Daoy (cell line): ENCODE measurements at regions not wholly inside any gene's neighbourhood (a gene's known extent, or its start where the extent isn't known, plus 50 kb on each side); places are given as distances from the start of the nearest gene placed in this dataset.
A peak's percentile ranks its signal among the peaks of the same experiment; 100 is the strongest.

Source experiments
- DNase-seq: peaks from one replicate; pipeline ENCODE4 v3.0.0-alpha.2; 2015; ENCODE audit warnings: low read depth

DNA sequence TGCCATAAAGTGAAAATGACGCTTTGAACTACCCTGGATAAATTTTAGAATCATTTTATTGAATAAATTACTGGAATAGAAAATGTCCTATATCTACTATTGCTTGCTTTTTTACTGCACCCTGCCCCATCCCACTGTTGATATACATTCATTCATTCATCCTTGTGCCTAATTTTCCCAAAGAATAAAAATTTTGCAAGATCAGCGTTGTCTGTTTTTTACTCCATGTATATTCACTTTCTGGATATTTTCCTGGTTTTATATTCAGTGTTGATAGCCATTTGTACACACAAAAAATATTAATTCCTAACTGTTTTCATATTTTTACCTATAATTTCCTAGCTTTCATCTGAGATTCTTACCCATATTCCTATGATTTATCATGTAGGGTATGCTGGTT, 262.9 kb upstream of the MAGI2 start:
- DNase-seq, result no peak

DNA sequence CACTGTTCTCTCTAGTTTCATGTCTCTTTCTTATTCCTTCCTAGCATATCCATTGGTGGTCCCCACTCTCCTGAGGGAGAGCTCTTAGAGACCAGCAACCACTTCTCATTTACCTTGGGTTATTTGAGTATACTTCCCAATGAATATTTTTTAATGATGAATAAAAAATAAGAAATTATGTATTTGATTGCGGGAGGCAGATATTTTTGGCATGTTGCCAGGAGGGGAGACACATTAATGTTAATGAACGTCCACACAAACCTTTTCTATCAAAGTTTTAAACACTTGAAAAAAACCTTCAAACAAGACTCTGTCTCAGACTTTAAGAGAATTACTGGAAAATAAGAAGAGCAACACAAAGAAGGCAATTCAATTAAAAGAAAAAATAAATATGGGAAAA, 260.6 kb upstream of the MAGI2 start:
- DNase-seq, result no peak

DNA sequence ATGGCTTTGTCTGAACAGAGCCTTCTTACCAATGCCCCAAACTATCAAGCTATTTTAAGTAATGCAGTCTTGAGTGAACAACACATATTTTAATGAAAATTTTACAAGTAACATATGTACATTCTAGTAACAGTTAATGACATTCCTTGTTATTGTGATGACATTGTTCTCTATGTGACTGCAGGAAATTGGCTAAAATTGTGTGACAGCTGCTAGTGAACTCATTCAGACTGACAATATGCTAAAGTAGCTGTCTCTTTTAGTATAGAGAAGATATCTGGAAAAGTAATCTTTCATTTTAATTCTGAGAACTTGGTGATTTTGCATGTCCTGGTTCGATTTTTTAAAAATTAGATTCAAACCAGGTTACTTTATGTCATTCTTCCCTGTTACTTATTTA, 259.8 kb upstream of the MAGI2 start:
- DNase-seq, result no peak

DNA sequence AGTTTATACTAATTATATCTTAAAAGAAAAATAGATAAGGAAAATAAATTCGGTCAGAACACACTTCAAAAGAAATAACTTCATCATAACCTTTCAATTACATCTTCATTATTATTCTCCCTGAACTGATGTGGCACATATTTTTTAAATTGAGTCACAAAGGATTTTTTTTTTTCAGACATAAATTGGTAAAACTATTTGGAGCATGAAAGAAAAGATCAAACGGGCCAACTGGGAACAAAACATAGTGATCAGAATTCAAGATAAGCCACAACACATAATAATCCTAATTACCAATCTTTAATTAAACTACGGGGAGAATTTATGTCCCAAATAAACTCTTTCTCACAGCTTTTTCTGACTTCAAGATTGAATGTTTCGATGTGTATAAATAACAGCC, 258.2 kb upstream of the MAGI2 start:
- DNase-seq, result no peak

DNA sequence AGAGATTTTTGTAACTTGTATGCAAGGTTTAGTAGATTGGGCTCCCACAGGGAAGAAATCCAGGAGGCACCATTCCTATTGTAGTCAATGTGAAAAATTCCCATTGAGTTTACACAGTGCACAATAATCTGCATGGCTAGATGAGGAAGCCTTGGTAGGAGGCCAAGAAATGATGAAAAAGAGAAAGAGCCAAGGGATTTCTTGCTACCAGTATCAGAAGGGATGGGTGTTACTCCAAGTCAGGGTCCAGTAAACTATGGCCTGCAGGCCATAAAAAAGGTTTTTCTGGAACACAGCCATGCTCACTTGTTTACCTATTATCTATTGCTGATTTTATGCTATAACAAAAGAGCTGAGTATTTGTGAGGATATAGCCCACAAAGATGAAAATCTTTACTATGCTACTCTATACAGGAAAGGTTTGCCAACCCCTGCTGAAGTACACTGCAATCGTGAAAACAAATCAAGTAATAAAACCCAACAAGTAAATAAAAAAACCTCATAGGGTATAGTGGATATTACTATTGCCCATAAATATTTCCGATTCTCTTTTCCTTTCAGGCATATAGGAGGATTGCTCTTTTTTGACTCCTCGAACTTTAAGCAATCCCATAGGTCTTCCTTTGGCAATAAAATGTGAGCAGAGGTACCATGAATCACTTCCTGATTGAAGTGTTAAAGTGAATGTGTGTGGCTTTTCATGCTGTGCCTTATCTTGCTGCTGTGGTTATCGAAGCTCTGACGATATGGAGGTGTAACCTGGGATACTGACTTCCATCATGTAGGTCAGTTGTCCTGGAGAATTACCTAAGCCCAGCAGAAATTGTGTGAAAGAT, 256.3 kb upstream of the MAGI2 start:
- DNase-seq, result peak; percentile 77

DNA sequence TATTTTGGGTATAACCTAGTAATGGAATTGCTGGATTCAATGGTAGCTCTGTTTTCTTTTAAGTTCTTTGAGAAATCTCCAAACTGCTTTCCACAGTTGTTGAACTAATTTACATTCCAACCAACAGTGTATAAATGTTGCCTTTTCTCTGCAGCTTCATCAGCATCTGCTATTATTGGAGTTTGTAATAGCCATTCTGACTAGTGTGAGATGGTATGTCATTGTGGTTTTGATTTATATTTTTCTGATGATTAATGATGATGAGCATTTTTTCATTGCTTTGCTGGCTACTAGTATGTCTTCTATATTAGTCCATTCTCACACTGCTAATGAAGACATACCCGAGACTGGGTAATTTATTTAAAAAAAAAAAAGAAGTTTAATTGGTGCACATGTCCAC, 248.6 kb upstream of the MAGI2 start:
- no peak for DNase-seq

DNA sequence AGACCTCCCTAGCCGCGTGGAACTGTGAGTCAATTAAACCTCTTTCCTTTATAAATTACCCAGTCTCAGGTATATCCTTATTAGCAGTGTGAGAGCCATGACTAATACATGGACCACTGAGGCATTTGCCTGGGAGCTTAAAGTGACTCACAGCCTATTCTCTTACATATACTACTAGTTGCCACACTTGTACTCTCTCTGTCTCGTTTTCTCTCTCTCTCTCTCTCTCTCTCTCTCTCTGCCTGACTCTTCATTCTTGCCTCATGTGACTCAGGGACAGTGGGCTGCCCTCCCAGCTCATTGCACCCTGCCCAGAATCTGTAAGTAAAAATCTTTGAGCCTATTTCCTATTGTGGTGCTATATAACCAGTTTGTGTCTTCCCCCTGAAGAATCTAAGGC, 238.5 kb upstream of the MAGI2 start:
- peak; percentile 3 for DNase-seq

DNA sequence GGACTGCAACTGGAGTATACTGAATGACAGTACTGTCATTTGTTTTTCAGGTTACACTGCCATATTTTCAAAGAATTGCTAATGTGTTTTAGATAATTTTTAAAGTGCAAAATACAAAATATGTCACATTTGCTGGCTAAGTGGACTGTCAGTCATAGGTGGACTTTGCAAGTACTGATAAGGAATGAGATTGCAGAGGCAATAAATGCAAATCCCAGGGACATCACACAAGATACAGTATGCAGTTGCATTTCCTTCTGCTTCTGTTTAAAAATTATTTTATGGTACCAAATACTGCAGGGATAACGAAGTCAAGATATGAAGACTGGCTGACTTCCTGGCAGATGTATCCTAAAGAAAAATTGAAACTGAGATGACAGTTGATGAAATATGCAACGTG, 237.6 kb upstream of the MAGI2 start:
- DNase-seq, result no peak

DNA sequence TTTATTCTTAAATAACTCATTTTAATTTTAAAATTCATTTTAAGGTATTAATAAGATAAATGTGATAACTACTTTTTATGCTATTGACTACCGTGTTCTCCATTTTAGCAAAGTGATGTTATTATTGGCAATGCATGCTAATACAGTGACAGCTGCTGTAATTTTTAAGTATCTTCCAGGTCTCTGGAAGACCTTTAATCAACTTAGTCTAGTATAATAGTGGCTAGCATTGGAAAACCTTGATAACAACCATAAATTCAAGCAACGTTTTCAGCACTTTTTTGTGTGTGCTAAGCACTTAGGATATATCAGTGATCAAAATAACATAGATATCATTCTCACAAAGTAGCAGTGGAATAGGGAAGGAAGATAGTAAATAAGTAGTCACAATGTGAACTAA, 230.9 kb upstream of the MAGI2 start:
- DNase-seq, result no peak

DNA sequence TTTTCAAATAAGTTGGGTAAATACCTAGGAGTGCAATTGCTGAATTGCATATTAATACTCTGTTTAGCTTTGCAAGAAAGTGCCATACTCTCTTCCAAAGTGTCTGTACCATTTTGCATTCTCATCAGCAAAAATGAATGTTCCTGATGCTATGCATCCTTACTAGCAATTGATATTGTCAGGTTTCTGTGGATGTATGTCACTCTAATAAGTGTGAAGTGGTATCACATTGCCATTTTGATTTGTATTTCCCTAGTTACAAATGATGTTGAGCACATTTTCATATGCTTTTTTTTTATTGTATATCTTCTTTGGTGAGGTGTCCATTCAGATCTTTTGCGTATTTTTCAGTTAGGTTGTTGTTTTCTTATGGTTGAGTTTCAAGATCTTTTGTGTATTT, 230.4 kb upstream of the MAGI2 start:
- no peak for DNase-seq

DNA sequence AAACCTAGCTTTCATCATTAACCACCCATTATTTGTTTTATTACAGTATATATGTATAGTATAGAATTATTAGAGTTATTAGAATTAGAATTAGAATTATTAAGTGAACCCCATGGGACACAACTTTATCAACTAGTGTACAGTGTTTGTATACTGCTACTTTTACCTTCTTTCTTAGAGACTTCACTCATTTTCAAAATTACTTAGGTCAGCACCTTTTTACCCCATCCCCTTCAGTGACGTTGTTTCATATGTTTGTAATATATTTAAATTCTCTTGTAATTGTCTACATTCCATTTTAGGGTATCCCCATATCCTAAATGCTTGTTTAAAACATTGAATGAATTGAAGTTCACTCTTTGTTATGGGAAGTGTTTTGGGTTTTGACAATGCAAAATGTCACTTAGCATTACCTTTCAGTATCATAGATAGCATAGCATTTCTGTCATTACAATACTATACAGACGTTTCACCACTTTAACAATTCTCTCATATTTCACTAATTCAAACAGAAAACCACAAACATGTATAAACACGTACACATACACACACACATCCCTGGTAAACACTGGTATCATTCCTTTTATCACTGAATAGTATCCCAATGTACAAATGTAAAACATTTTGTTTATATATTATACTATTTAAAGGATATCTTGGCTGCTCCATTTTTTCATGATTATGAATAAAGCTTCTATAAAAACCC, 229.9 kb upstream of the MAGI2 start:
- no peak for DNase-seq

DNA sequence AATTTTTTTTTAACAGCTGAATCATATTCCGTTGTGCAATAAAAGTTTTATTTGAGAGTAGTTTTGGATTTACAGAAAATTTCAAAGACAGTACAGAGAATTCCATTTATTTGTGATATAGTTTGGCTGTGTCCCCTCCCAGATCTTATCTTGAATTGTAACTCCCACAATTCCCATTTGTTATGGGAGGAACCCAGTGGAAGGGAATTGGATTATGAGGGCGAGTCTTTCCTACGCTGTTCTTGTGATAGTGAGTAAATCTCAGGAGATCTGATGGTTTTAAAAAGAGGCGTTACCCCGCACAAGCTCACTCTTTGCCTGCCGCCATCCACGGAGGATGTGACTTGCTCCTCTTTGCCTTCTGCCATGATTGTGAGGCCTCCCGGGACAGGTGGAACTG, 228.0 kb upstream of the MAGI2 start:
- DNase-seq, result no peak

DNA sequence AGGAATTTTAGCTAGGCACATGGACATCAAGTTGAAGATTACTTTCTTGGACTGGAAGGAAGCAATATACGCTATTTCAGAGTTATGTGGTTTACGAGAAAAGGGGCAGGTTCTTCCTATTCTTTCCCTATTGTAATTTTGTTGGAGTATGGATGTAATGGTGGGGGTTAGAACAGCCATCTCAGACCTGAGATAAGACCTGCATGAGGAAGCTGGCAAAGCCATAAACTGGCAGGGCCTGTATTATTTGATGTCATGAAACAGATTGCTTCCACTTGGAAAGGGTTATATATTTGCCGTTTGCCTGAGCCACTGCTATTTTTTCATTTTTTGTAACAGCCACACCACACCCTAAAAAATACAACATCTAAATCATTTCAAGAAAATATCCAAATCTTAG, 220.5 kb upstream of the MAGI2 start:
- no peak for DNase-seq

DNA sequence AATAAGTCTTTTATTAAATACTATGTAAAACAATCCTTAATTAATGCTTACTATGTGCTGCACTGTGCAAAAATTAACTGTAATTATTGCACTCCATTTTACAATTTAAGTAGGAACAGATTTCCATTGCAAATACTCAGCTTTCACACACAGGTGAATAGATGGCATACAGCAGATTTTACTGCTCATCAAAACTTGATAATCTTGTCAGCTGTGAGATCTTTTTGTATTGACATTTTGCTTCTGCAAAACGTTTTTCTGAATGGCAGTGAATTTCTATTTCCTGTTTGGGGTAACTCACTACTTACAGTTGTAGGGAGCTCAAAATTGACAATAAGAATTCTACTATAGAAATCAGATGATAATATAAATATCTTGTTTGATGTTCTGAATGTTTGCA, 220.0 kb upstream of the MAGI2 start:
- no peak for DNase-seq

DNA sequence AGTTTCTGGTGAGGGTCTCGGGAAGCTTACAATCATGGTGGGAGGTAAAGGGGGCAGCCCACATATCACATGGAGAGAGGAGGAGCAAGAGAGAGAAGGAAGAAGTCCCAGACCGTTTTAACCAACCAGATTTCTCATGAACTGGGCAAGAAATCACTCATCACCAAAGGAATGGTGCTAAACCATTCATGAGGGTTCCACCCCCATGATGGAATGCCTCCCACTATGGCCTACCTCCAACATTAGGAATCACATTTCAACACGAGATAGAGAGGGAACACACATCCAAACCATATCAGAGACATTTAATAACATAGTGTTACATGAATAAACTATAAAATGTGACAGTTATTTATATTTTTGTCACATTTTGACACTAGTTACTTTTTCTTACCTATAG, 214.8 kb upstream of the MAGI2 start:
- no peak for DNase-seq

DNA sequence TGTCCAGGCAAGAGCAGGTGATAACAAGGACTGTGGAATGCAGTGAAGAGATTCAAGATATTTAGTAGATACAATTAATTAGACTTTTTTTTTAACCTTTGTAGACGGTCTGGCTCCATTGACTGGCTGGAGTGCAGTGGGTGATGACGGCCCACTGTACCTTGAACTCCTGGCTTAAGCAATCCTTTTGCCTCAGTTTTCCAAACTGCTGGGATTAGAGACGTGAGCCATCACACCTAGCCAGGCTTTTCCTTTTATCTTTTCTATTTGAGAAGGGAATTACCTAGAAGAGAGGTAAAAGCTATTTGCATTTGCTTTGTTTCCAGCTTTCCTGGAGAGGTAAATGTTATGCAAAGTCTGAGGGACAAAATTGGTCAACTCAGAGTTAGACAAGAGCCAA, 213.0 kb upstream of the MAGI2 start:
- no peak for DNase-seq

DNA sequence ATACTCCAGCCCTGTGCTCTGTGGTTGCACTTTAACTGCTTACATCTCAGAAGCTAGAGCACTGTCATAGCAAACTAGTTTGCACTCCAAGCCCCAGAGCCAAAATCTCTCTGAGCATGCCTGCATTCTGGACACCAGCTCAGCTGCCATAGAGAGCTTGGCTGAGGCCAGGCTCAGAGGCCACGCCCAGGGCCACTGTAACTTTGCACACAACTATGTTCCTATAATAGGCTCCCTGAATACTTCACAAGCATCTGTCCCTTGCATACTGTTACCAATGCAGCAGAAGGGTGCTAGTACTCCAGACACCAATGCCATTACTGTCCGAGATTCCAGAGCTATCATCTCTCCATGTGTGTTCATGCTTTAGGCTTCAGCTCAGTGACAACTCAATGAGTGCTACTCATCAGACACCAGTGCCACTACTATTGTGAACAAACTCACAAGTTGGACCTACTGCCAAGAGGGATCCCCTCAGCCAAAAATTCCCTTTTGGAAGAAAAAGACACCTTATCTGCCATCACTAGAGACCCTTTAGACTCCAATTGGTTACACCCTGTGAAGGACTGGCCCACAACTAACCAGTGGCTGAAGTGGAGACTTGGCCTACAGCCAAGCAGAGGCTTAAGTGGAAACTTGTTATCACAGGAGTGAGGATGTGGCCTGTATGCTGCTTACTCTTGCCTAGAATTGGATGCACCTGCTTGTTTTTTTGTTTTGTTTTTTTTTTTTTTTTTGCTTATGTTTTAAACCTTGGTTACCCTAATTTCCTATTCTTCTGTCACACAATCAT, 211.6 kb upstream of the MAGI2 start:
- no peak for DNase-seq

DNA sequence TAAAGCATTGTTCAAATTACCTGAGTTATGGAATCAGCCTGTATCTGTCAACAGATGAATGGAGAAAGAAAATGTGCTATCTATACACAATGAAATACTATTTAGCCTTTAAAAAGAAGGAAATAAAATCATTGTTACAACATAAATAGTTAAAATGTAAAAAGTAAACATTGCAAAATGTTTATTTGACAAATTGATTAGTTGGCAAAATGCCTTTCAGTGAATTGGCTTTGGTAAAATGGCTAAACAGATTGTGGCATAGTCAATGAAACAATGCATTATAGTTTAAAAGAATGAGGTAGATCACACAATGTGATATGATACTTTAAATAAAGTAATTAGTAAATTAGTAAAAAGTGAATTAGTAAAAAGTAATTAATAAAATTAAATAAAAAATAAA, 204.8 kb upstream of the MAGI2 start:
- DNase-seq, result no peak

DNA sequence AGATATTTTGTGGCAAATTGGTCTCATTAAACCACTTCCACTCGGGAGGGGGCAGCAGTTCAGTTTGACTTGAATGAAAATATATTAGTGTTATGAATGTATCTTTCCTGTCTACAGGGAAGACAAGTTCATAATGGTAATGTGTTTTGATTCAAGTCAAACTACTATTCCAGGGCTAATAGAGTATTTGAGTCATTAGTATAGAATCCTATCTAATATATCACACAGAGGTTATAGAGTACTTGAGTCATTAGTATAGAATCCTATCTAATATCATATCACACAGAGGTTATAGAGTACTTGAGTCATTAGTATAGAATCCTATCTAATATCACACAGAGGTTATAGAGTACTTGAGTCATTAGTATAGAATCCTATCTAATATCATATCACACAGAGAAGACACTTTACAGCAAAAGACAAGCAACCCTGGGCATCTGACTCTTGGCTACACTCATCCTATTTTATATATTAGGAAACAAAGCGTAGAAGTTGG, 199.7 kb upstream of the MAGI2 start:
- no peak for DNase-seq

DNA sequence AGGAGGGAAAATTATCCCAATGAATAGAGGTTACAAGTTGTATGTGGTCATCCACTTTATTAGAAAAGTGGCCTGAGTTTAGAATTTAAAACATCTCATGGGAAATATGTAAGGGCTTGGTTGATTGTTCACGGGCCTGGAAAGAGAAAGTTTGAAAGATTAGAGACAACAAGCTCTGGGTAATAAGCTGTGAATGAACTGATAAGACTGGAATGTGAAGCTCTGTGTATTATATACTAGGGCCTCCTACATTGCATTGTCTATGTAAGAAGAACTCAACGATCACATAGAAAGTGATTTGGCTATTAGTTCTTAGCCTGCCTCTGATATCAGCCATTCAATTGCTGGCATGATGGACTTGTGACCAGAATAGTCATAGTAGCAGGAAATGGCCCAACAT, 199.2 kb upstream of the MAGI2 start:
- no peak for DNase-seq

DNA sequence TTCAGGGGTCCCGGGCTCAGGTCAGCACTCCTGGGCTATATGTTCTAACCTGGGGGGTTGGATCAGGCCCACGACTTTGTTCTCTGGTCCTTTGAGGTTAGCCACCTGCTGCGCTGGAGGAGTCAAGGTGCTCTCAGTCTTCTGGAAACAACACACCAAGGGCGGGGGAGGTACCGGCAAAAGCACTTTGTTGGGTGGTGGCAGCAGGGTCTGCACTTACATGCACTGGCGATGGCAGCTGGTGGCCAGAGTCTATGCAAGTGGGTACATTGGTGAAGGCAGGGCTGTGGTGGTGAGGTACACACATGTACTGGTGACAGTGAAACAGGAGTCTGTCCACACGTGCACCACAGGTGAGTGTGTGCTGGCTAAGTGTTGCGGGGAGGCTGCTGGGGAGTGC, 194.2 kb upstream of the MAGI2 start:
- DNase-seq, result no peak

DNA sequence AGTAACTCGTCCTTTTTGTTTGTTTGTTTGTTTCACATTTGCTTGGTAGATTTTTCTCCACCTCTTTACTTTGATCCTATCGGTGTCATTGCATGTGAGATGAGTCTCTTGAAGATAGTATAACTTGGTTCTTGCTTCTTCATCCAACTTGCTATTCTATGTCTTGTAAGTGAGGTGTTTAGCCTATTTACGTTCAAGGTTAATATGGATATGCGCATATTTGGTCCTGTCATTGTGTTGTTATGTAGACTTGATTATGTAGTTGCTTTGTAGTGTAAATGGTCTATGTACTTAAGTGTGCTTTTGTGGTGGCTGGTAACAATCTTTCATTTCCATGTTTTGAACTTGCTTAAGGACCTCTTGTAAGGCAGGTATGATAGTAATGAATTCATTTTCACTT, 192.8 kb upstream of the MAGI2 start:
- no peak for DNase-seq

DNA sequence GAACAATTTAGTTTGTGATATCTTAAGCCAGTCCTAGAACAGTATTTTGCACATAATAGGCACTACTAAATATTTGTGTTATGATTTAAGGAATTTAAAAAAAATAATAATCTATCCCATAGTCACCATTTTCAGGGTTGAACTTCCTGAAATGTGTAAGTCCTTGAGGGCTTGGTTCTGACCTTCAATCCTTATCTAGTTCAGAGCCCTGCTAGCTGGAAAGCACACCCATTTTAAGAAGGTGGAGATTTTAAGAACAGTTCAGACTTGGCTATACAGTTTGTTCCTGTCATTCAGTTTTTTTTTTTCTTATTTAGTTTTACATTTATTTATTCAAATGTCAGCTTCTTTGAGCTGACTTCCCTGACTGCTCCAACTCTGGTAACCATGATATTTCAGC, 183.4 kb upstream of the MAGI2 start:
- no peak for DNase-seq
